Muscle layer of duodenum (tissue), 2 donors: ENCODE measurements at regions not wholly inside any gene's neighbourhood (a gene's known extent, or its start where the extent isn't known, plus 50 kb on each side); places are given as distances from the start of the nearest gene placed in this dataset.

Experiments used
- H3K27ac ChIP-seq: one replicate; pipeline ENCODE4 v1.7.0; 2013; ENCODE audit warnings: mild to moderate bottlenecking, low read length
- H3K27me3 ChIP-seq: one replicate; pipeline ENCODE4 v1.7.0; 2013; ENCODE audit warnings: low read depth, mild to moderate bottlenecking, control low read depth, low read length
- H3K36me3 ChIP-seq, 2 donors: one replicate each; pipeline ENCODE4 v1.7.0; 2013; ENCODE audit warnings: low read length in 2 of 2, control low read depth in 1 of 2, mild to moderate bottlenecking in 1 of 2; ENCODE audit not compliant: insufficient read depth in 2 of 2, control insufficient read depth in 1 of 2
- H3K4me1 ChIP-seq, 2 donors: one replicate each; pipeline ENCODE4 v1.7.0; 2013; ENCODE audit warnings: low read length in 2 of 2, mild to moderate bottlenecking in 2 of 2, control low read depth in 1 of 2, moderate library complexity in 1 of 2; ENCODE audit not compliant: insufficient read depth in 2 of 2, control insufficient read depth in 1 of 2
- H3K4me3 ChIP-seq, 2 donors: one replicate each; pipeline ENCODE4 v1.7.0; 2013; ENCODE audit warnings: low read length in 2 of 2, low read depth in 1 of 2, mild to moderate bottlenecking in 1 of 2
- H3K9me3 ChIP-seq, 2 donors: one replicate each; pipeline ENCODE4 v1.7.0; 2013; ENCODE audit warnings: low read length in 2 of 2, control low read depth in 1 of 2, mild to moderate bottlenecking in 1 of 2; ENCODE audit not compliant: control insufficient read depth in 1 of 2
- donor health status: healthy.

- Histone ChIP-seq H3K9me3 (no peaks in the 10 kb centered on the region), H3K27me3 (no peaks in the 10 kb centered on the region), H3K27ac (no peak overlapping the region), H3K4me1 (peaks cover 0 to 29% of the 10 kb centered on the region in 2 donors), H3K36me3 (no peaks in the 10 kb centered on the region), H3K4me3 (no peak overlapping the region)
Observed at GRCh38 chr2:217279140-217279539, 419.3 kb upstream of the TNP1 start.

GRCh38 chr2:217277646-217278398 is 418.0 kb upstream of the TNP1 start:
- Histone ChIP-seq H3K27me3 (no peaks in the 10 kb centered on the region), H3K9me3 (no peaks in the 10 kb centered on the region), H3K4me3 (no peak overlapping the region), H3K36me3 (no peaks in the 10 kb centered on the region), H3K4me1 (peaks cover 0 to 25% of the 10 kb centered on the region in 2 donors), H3K27ac (no peak overlapping the region)

DNA sequence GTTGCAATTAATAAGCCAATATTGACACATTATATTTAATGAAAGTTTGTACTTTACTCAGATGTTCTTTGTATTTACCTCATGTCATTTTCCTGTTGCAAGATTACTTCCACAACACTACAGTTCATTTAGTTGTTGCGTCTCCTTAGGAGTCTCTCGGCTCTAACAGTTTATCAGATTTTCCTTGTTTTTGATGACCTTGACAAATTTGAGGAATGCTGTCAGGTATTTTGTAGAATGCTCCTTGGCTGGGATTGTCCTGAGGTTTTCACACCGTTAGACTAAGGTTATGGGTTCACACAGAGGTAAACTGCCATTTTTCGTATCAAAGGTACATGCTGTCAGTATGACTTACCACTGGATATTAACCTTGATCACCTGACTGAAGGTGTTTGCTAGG is 416.6 kb upstream of the TNP1 start:
- Histone ChIP-seq H3K4me1 (peaks cover 0 to 25% of the 10 kb centered on the region in 2 donors), H3K9me3 (no peaks in the 10 kb centered on the region)

GRCh38 chr2:217275091-217275490 is 415.2 kb upstream of the TNP1 start:
- H3K4me3 ChIP-seq: no peak overlapping the region
- peak overlapping the region; percentile 5 for H3K27ac ChIP-seq
- H3K9me3 ChIP-seq: no peaks in the 10 kb centered on the region
- H3K36me3 ChIP-seq: no peaks in the 10 kb centered on the region
- H3K27me3 ChIP-seq: no peaks in the 10 kb centered on the region
- H3K4me1 ChIP-seq: peaks cover 0 to 25% of the 10 kb centered on the region in 2 donors

More for the DNA sequence above, 416.6 kb upstream of the TNP1 start:
- Histone ChIP-seq H3K27me3 (no peaks in the 10 kb centered on the region), H3K27ac (no peak overlapping the region), H3K4me3 (no peak overlapping the region), H3K36me3 (no peaks in the 10 kb centered on the region)

GRCh38 chr2:217274578-217274977 is 414.7 kb upstream of the TNP1 start:
- no peaks in the 10 kb centered on the region for H3K9me3 ChIP-seq
- peaks cover 0 to 25% of the 10 kb centered on the region in 2 donors for H3K4me1 ChIP-seq

GRCh38 chr2:217273851-217274250 is 414.0 kb upstream of the TNP1 start:
- Histone ChIP-seq H3K4me1 (peaks cover 0 to 25% of the 10 kb centered on the region in 2 donors), H3K9me3 (no peaks in the 10 kb centered on the region), H3K36me3 (no peaks in the 10 kb centered on the region), H3K27ac (no peak overlapping the region), H3K27me3 (no peaks in the 10 kb centered on the region), H3K4me3 (no peak overlapping the region)

More at GRCh38 chr2:217274578-217274977, 414.7 kb upstream of the TNP1 start:
- Histone ChIP-seq H3K4me3 (no peak overlapping the region), H3K27me3 (no peaks in the 10 kb centered on the region), H3K36me3 (no peaks in the 10 kb centered on the region), H3K27ac (peak overlapping the region; percentile 5)

- Histone ChIP-seq H3K36me3 (no peaks in the 10 kb centered on the region), H3K27ac (no peak overlapping the region), H3K9me3 (no peaks in the 10 kb centered on the region), H3K27me3 (no peaks in the 10 kb centered on the region), H3K4me1 (peaks cover 0 to 19% of the 10 kb centered on the region in 2 donors), H3K4me3 (no peak overlapping the region)
Observed at GRCh38 chr2:217273162-217273561, 413.3 kb upstream of the TNP1 start.

GRCh38 chr2:217271813-217272212 is 411.9 kb upstream of the TNP1 start:
- Histone ChIP-seq H3K4me1 (peaks cover 0 to 12% of the 10 kb centered on the region in 2 donors), H3K27ac (no peak overlapping the region), H3K4me3 (no peak overlapping the region), H3K9me3 (peaks cover 0 to 4% of the 10 kb centered on the region in 2 donors), H3K36me3 (no peaks in the 10 kb centered on the region), H3K27me3 (no peaks in the 10 kb centered on the region)

DNA sequence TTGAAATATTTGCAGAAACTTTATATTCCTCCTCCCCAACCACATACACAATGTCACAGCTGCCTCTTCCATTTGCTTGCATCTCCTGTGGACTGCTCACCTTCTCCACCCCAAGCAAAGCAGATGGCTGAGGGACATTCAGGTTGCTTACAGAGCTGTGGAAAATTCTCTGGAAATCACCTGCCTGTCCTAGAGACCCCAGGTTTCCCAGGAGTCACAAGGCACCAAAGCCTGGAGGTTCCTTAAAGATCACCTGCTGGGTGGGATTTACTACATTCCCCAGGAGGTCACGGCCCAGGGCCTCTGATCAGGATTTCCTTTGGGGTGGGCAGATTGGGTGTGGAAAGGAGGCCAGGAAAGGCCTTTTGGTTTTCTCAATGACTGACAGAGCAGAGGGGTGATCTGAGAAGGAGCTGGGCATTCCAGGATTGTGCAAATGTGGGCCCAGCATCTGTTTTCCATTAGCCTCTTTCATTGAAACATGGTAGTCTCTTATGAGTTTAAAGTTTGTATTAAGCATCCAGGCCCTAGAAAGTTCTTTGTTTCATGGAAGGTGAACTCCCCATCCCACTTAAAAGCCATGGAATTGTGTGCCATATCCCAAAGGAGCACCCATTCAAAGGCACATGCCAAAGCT is 410.7 kb upstream of the TNP1 start:
- Histone ChIP-seq H3K36me3 (no peaks in the 10 kb centered on the region), H3K27ac (no peak overlapping the region), H3K4me1 (peaks cover 0 to 12% of the 10 kb centered on the region in 2 donors), H3K4me3 (no peak overlapping the region), H3K27me3 (no peaks in the 10 kb centered on the region), H3K9me3 (peaks cover 0 to 4% of the 10 kb centered on the region in 2 donors)

DNA sequence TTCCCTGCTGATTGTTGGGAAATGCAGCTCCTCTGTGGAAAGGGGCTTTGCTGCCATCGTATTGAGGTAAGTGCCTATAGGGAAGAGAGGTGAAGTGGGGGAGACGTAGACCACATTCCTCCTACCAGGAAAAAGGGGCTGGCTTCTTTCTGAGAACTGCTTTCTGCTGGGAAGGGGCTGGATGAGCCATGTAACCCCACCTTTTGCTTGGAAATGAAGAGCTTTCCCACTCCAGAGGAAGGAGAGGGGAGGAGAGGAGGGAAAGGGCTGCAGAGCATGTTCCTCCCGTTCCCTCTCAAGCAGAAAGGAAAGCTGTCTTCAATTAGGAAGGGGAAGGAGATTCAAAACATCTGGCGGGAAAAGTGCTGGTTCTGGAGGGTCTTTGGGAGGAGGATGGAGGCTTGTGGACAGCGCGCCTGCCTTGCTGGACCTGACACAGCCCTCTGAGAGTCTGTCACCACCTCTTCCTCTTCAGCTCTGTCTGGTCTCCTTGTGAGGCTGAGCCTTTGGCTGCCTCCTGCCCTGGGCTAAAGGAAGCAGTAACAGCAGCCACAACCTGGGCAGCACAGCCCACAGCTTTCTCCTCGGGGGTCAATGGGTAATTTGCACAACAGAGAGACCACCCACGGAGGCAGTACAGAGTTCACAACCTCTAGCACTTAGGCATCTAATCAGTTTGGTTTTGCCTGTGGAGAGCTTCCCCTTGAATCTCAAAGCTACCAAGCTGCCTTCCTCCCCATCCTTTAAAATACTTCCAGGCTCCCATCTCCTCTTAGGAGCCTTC is 410.0 kb upstream of the TNP1 start:
- Histone ChIP-seq H3K27me3 (no peaks in the 10 kb centered on the region), H3K9me3 (peaks cover 0 to 4% of the 10 kb centered on the region in 2 donors), H3K27ac (no peak overlapping the region), H3K4me3 (no peak overlapping the region), H3K4me1 (peaks cover 0 to 6% of the 10 kb centered on the region in 2 donors), H3K36me3 (no peaks in the 10 kb centered on the region)

DNA sequence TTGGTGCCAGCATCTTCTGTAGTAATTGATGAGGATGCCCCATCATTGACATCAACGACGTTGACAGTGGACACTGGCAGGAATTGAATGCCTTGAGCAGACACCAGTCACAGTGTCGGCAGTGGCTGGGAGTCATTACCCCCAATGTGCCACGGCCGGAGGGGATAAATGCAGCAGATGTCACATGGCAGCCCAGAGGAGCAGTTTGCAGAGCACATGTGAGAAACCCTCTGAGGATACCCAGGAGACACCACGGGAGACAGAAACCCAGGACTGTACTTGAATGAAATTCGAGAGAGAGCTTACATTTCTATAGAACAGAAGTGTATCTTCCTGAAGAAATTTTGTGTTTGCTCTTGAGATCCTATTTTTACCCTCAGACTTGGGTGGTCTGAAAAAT is 409.1 kb upstream of the TNP1 start:
- no peak overlapping the region for H3K4me3 ChIP-seq
- no peaks in the 10 kb centered on the region for H3K4me1 ChIP-seq
- H3K36me3 ChIP-seq: no peaks in the 10 kb centered on the region
- H3K27me3 ChIP-seq: no peaks in the 10 kb centered on the region
- H3K27ac ChIP-seq: no peak overlapping the region
- H3K9me3 ChIP-seq: peaks cover 0 to 4% of the 10 kb centered on the region in 2 donors
